Bone marrow (tissue), 2 donors: ENCODE measurements at regions not wholly inside any gene's neighbourhood (a gene's known extent, or its start where the extent isn't known, plus 50 kb on each side); places are given as distances from the start of the nearest gene placed in this dataset.
A peak's percentile ranks its signal among the peaks of the same experiment; 100 is the strongest.
"Not testable (repeated sequence)": the region's sequence is repeated elsewhere in the genome, so short reads cannot be mapped to it uniquely, and the experiment has no call there.

Experiments
- DNase-seq, 2 donors: peaks; one replicate each; lab custom pipeline; 2025; lab: John Stamatoyannopoulos, UW

DNA sequence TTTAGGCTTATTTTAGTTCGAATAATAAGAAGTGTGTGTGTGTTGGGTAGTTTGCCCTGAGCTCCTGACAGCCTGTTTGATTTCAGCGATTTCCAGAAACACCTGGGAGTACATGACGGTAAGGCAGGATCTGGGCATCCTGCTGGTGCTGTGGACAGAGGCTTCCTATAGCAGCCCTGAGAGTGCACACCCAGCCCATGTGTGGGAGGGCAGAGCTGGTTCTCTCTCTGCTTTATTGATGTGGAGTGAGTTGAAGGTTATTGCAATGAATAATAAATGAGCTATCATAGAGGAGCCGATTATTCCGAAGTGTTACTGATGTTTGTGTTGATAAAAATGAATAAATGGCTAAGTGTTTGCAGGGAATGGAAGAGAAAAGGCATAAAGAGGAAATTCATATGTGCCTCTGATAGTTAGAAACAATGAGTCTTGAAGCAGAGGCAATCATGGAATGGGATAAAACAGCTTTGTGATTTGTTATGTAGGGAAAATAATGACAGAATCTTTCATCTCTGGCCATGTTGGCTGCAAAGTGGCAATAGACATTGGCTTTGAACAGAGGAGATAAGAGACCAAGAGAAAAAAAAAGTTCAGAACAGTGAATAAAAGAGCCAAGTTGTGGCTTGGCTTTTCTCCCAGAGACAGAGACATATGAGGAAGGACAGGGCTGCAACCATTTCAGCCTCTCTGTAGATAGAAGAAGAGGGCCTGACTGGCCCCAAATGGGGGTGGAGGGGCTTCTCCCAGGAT is 166.2 kb upstream of the CHD6 start:
- no peak for DNase-seq

DNA sequence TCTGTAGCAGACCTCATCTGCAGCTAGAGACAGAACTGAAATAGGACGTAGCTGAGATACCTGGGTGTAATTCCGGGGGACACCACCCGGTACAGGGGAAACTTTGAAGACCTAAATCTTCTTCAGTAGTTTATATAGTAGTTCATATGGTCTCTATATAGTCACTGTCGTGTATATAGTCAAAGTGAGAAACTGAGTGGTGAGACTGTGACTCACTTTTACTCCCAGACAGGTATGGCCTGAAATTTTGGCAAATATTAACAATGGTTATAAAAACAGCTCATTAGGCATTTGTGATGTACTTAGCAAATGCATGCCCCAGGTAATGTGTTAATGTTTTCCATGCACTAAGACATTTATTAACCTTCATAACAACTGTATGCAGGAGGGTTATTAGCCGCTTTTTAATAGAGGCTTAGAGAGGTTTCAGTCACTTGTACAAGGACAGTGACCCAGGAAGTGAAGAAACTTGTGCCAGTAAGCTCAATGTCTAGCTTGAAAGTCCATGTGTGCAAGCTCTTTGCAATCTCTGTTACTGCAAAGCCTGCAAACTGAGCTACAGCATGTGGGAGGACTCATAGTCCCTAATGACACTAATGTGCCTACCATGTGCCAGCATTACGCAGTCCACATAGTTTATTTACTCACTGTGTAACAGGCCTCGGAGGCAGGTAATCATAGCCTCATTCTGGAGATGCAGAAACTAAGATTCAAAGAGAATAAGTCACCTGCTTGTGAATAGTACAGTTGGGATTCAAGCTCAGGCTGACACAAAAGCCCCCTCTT is 165.4 kb upstream of the CHD6 start:
- DNase-seq, result no peak

- DNase-seq, result no peak
Observed at GRCh38 chr20:41782730-41783406, 164.7 kb upstream of the CHD6 start.

DNA sequence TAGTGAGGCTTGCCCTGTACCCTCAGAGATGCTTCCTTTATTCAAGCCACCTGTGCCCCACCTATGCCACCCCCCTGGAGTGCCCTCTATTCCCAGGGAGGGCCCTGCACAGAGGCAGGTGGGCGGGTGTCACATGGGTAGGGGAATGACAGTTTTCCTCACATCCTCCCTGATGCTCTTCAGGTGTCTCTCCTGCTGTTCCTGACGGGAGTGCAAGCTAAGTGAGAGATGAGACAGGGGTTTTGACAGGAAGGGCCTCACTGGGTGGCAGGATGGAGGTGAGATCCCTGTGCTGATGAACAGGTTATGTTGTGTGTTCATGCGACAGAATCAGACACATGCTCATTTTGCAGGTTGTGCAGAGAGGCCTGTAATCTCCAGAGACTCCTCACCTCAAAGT is 164.1 kb upstream of the CHD6 start:
- DNase-seq, result no peak

- no peak for DNase-seq
Observed at GRCh38 chr20:41776421-41776820, 158.2 kb upstream of the CHD6 start.

DNA sequence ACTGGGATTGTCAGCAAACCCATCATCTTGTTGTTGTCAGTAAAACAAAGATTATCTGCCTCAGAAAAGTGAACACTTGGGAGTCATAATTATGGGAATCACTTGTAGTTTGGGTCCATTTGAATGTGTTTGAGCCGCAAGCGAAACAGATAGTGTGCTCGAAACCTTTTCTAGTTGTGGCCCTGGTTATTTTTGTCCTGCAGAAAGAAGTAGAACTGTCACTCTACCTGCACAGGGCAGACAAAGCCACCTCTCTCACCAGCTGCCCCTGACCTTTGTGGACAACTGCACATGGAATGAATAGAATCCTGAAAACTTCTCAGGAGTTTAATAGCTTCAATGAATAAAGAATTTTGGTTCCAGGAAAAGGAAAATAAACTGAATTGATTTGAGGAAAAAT is 156.1 kb upstream of the CHD6 start:
- no peak for DNase-seq

DNA sequence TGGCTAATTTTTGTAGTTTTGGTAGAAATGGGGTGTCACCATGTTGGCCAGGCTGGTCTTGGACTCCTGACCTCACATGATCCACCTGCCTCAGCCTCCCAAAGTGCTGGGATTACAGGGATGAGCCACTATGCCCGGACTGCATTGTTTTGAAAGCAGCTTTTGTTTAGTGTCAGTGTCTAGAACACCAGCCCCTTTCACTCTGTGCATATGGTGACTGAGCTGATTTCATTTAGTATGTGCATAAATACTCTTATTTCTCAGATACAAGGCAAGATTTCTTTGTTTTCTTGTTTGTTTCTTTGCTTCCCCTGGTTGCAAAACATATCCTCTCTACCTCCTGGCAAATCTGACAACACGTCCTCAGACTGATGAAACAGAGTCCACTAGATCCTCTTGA is 152.8 kb upstream of the CHD6 start:
- DNase-seq, result no peak

DNA sequence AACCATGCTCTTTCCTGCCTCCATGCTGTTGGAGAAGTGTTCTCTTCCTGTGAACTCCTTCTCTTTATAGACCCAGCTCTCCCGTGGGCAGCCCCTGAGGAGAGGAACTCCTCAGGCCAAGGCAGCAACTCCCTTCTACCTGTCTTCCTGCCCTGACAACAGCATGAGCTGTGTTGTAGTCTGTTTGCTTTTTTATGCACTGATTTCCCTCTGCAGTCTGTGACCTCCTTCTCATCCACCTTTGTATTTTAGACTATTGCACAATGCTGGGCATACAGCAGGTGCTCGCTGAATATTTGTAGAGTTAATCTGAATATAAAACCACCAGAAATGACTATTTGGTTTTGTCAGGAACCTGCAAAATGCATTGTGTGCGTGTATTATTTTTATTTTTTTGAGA is 152.2 kb upstream of the CHD6 start:
- DNase-seq, result no peak

DNA sequence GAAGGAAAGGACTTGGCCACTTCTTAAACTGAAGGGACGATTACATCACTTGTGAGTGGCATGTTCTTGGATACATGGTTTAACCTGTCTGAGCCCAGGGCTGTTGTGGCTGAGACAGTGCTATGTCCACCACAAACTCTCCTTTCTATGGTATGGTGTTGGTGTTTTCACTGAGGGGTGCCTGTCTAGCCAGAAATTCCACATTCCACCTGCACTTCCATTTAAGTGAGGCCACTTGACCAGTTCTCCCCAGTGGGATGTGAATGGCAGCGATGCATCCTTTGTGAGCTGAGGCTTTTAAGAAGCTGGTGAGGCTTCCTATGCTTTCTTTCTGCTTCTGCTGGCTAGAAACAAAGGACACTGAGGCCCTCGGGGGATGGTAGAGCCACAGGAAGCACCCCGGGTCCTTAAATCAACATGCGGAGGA is 151.4 kb upstream of the CHD6 start:
- no peak for DNase-seq

DNA sequence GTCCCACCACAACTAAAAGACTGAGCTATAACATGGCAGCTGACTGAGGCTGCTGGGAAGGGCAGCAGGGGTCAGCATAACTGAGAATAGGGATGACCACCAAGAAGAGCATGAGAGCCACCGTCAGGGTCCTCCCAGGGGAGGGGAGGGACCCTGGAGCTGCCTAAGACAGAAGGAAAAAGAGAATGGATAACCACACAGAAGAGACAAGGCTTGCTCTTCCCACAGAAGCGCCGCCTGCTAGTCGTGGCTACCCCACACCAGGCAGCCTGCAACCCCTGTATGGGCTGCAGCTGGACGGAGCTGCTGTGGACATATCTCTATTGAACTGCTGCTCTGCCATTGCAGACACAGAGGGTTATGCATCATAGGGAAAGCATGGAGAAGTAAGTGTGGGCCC is 132.0 kb upstream of the CHD6 start:
- no peak for DNase-seq

DNA sequence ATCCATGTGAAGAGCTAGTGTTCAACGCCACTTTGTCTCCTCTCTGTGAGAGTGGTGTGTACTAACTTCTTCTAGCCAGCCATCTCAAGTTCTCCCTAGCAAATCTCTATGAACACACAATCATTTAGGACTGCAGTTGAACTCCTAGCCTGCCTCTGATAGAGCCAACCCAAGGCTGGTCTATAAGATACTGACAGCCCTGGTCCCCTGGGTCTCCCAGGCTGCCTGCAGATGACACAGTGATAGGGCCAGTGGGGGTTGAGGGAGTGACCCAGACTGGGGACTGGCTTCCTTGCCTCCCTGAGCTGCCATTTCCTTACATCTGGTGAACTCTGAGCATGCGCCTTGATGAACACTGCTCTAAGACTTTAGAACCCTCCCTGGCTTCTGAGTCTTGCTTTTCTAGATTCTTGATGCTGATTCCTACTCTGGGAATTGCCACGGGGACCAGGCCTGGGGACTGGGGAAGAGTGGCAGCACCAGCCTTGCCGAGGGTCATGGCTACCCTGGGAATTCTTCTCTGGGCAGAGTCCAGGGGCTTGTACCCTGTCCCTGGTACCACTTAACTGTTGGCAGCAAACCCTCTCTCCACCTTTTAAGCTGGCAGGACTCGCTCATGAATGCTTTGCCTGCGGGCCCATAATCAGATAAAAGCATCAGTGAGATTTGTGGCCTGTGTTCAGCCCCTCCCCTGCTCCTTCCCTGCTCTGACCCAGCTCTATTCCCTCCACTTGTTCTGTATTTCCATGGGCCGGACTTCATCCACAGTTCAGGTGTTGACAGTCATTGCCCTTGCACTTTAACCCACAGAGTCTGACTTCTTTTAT is 130.8 kb upstream of the CHD6 start:
- DNase-seq, result no peak

GRCh38 chr20:41748051-41748450 is 129.9 kb upstream of the CHD6 start:
- no peak for DNase-seq

- DNase-seq, result no peak
Observed at GRCh38 chr20:41747226-41747625, 129.0 kb upstream of the CHD6 start.

- DNase-seq, result no peak
Observed at GRCh38 chr20:41746635-41747034, 128.5 kb upstream of the CHD6 start.

DNA sequence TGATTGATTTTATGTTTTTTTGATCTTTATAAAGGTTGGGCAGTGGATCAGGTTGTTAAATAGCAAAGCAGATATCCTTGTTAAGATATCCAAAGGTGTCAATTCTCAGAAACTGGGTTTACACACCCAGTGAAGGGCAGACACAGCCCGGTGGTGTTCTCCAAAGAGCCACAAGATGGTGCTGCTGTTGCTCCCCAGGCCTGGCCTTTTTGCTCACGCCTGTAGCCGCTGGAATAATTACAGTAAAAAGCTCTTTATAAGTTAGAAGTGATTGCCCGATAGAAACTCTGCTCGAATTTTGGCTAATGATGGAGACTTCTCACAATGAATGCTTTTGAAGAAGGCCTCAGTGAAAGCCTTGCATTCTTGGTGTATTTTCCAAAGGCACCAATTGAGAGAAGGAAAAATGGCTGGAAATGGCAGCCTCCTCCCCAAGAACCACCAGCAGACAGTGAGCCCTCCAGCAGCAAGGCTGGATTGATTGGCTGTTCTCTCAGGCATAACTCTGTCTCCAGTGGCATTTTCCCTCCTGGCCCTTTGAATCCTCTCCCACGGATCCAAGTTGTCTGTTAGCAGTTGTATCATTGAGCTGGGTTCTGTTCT is 120.5 kb upstream of the CHD6 start:
- DNase-seq, result no peak

- no peak for DNase-seq
Observed at GRCh38 chr20:41735949-41736348, 117.8 kb upstream of the CHD6 start.

DNA sequence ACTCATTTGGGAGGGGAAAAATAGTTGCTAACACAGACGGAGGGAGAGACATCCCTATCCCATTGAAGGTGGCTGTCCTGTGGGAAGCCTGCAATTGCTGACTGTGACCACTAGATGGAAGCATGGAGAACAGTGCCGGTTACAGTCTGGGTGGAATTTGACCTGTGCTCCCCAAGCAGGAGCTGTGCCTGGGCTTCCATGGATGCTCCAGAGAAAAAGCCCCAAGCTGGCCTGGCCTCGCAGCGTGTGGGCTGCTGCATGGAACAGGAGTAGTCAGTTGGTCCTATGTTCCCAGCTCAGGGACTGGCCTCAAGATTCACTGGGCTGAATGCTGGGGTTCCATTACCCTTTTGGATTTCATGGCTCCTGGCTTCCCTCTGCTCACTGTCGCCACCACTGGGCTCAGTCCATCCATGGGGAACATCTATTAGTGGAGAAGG is 116.3 kb upstream of the CHD6 start:
- DNase-seq, result peak in 1 of 2 donors; percentile 24

GRCh38 chr20:41733151-41733550 is 115.0 kb upstream of the CHD6 start:
- DNase-seq, result no peak

- DNase-seq, result not testable (repeated sequence)
Observed at GRCh38 chr20:41731198-41731597, 113.0 kb upstream of the CHD6 start.

DNA sequence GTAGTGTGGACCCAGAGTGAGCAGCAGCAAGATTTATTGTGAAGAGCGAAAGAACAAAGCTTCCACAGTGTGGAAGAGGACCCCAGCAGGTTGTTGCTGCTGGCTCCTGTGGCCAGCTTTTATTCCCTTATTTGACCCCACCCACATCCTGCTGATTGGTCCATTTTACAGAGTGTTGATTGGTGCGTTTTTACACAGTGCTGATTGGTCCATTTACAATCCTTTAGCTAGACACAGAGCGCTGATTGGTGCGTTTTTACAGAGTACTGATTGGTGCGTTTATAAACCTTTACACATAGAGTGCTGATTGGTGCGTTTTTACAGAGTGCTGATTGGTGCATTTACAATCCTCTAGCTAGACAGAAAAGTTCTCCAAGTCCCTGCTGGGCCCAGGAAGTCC is 109.5 kb upstream of the CHD6 start:
- DNase-seq, result not testable (repeated sequence)

- no peak for DNase-seq
Observed at GRCh38 chr20:41726727-41727126, 108.5 kb upstream of the CHD6 start.

GRCh38 chr20:41719151-41719550 is 101.0 kb upstream of the CHD6 start:
- no peak for DNase-seq
